PC-9 (cell line): ENCODE measurements at regions not wholly inside any gene's neighbourhood (a gene's known extent, or its start where the extent isn't known, plus 50 kb on each side); places are given as distances from the start of the nearest gene placed in this dataset.

ENCODE experiments used
- BruUV-seq: library from RNA; stranded (reverse); fragments of 400-500 nt; replicated peaks from 2 replicates; lab custom pipeline; 2021; lab: Mats Ljungman, UMichigan
- CTCF ChIA-PET: fragments of 300-600 bp; sonication (Branson Sonifier 250); formaldehyde crosslinking; loops from one replicate; lab custom pipeline; 2022; ENCODE audit warnings: antibody characterized with exemption; lab: Charles Lee
- POLR2A ChIA-PET: fragments of 300-600 bp; sonication (Branson Sonifier 250); formaldehyde crosslinking; loops from one replicate; lab custom pipeline; 2022; ENCODE audit warnings: antibody characterized with exemption; ENCODE audit not compliant: unreplicated experiment; lab: Charles Lee
- DNase-seq, 2 experiments: peaks; one replicate each; pipeline versions ENCODE4 v3.0.0 to v3.0.0-alpha.2; 2015 to 2022; ENCODE audit warnings: mixed read lengths in 1 of 2
- H2AFZ ChIP-seq: fragments of 200-600 bp; sonication (generic); 2 replicates; pipeline ENCODE4 v1.8.1; 2017; ENCODE audit warnings: antibody characterized with exemption
- H3F3A ChIP-seq: fragments of 200-600 bp; sonication (generic); 2 replicates; pipeline ENCODE4 v1.8.1; 2017; ENCODE audit warnings: antibody characterized with exemption, mild to moderate bottlenecking, low read depth; ENCODE audit not compliant: insufficient read depth
- H3K27ac ChIP-seq: fragments of 200-600 bp; sonication (generic); 2 replicates; pipeline ENCODE4 v1.6.1; 2016; ENCODE audit warnings: mixed run types
- H3K27me3 ChIP-seq: fragments of 200-600 bp; sonication (generic); 2 replicates; pipeline ENCODE4 v1.6.1; 2016; ENCODE audit warnings: low read depth, mixed run types; ENCODE audit not compliant: insufficient read depth
- H3K36me3 ChIP-seq: fragments of 200-600 bp; sonication (generic); 2 replicates; pipeline ENCODE4 v1.6.1; 2016; ENCODE audit warnings: low read depth, mixed run types
- H3K4me1 ChIP-seq: fragments of 200-600 bp; sonication (generic); replicated peaks from 2 replicates; pipeline ENCODE4 v1.6.1; 2016; ENCODE audit warnings: mixed run types; ENCODE audit not compliant: insufficient read depth
- H3K4me2 ChIP-seq: fragments of 200-600 bp; sonication (generic); 2 replicates; pipeline ENCODE4 v1.6.1; 2017; ENCODE audit warnings: mixed run types
- H3K4me3 ChIP-seq: fragments of 200-600 bp; sonication (generic); 2 replicates; pipeline ENCODE4 v1.6.1; 2016; ENCODE audit warnings: mixed run types
- H3K79me2 ChIP-seq: fragments of 200-600 bp; sonication (generic); 2 replicates; pipeline ENCODE4 v1.6.1; 2017; ENCODE audit warnings: low read depth, mixed run types
- H3K9me2 ChIP-seq: fragments of 200-600 bp; sonication (generic); 2 replicates; pipeline ENCODE4 v1.8.1; 2017; ENCODE audit warnings: mild to moderate bottlenecking; ENCODE audit not compliant: insufficient read depth
- H3K9me3 ChIP-seq: fragments of 200-600 bp; sonication (generic); 2 replicates; pipeline ENCODE4 v1.8.1; 2016; ENCODE audit warnings: low read depth; ENCODE audit not compliant: insufficient read depth
- H4K20me1 ChIP-seq: fragments of 200-600 bp; sonication (generic); 2 replicates; pipeline ENCODE4 v1.8.1; 2017; ENCODE audit not compliant: insufficient read depth
- EZH2 ChIP-seq: fragments of 200-600 bp; sonication (generic); IDR thresholded peaks from 2 replicates; pipeline ENCODE4 v1.8.0; 2017; ENCODE audit warnings: antibody characterized with exemption, low read depth
- intact Hi-C: fragments of 100-400 bp; cut with micrococcal nuclease; formaldehyde crosslinking; loops from one replicate; pipeline ENCODE4 v1.10.0; 2022; ENCODE audit not compliant: unreplicated experiment
- TF ChIP-seq, protein P1 (sequence below): fragments of 200-600 bp; sonication (generic); conservative IDR thresholded peaks from 2 replicates; pipeline ENCODE4 v1.6.1; 2017; ENCODE audit warnings: mixed run types, antibody characterized with exemption, mild to moderate bottlenecking, moderate library complexity

DNA sequence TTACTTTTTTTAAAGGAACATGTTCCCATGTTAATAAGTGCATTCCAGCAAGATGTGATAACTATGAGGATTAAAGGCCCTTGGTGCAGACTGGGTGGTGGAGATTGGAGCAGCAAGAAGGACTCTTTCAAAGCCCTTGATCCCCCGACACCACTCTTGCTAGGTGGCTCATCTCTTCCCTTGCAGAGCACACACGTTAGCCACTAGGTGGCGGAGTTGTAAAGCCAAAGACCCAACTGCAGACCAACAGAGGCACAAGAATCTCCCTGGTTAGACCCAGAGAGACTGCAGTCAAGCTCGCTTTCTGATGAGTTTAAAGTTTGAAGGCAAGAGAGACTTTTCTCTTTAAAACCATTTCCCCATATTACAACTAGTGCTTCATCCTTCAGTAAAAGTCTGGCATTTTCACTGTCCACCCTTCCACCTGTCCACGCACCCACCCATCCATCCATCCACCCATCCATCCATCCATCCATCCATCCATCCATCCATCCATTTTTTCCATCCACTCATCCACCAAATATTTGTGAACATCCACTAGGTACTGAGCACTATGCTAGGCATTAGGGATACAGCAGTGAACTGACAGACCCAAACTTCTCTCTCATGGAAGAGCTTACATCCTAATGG is 226.9 kb downstream of the MSX2 start:
- intact Hi-C loops: loop anchor here (10.0 kb wide), 1 partner anchor 754 kb away; no protein-coding TSS in a partner anchor
- H3K27me3 ChIP-seq: peaks cover 34% of the 10 kb centered on the region; the same call in 1 of the 2 replicates
- H3K4me2 ChIP-seq: no peak overlapping the region
- H3K9me3 ChIP-seq: no peaks in the 10 kb centered on the region
- H3K79me2 ChIP-seq: no peaks in the 10 kb centered on the region
- H3K4me1 ChIP-seq: no peaks in the 10 kb centered on the region
- ChIA-PET POLR2A (no interaction called here), CTCF (interaction anchor here (0.6 kb wide), 1 partner anchor 1390 kb away, joined by 4 read pairs; no protein-coding TSS in a partner anchor)
- no peak overlapping the region for H3K27ac ChIP-seq
- no peaks in the 10 kb centered on the region for H3K9me2 ChIP-seq
- TF ChIP-seq EZH2: no peak
- TF ChIP-seq, protein P1, sequence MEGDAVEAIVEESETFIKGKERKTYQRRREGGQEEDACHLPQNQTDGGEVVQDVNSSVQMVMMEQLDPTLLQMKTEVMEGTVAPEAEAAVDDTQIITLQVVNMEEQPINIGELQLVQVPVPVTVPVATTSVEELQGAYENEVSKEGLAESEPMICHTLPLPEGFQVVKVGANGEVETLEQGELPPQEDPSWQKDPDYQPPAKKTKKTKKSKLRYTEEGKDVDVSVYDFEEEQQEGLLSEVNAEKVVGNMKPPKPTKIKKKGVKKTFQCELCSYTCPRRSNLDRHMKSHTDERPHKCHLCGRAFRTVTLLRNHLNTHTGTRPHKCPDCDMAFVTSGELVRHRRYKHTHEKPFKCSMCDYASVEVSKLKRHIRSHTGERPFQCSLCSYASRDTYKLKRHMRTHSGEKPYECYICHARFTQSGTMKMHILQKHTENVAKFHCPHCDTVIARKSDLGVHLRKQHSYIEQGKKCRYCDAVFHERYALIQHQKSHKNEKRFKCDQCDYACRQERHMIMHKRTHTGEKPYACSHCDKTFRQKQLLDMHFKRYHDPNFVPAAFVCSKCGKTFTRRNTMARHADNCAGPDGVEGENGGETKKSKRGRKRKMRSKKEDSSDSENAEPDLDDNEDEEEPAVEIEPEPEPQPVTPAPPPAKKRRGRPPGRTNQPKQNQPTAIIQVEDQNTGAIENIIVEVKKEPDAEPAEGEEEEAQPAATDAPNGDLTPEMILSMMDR: peak; percentile 85
- H3F3A ChIP-seq: no peaks in the 10 kb centered on the region
- H4K20me1 ChIP-seq: no peaks in the 10 kb centered on the region
- no peak overlapping the region for H3K4me3 ChIP-seq
- no peaks in the 10 kb centered on the region for H3K36me3 ChIP-seq
- H2AFZ ChIP-seq: no peak overlapping the region
- DNase-seq: peak; percentile 35 to 48
- BruUV-seq: no TSS peak

DNA sequence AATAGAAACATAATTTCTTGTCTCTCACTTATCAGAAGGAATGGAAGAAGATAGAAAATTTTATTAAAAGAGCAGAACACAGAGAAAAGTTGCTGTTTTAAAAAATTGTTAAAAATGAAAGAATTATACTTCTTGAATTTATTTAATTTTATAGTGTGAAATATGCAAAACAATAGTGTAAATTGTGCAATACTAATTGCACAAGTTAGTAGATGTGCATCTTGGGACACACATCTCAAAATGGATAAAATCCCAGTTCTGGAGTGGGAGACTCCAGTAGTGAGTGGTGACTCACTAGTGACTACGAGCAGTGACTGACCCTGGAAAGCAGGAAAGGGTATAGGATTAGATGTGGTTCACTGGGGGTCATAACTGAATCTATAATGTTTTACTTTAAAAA is 223.2 kb downstream of the MSX2 start:
- Histone ChIP-seq H3K9me2 (no peaks in the 10 kb centered on the region), H3K9me3 (no peaks in the 10 kb centered on the region), H3K4me2 (no peak overlapping the region), H3K79me2 (no peaks in the 10 kb centered on the region), H3K4me1 (no peaks in the 10 kb centered on the region), H2AFZ (no peak overlapping the region), H3K27ac (no peak overlapping the region), H3K27me3 (peaks cover 55% of the 10 kb centered on the region), H4K20me1 (no peaks in the 10 kb centered on the region), H3K4me3 (no peak overlapping the region), H3K36me3 (no peaks in the 10 kb centered on the region), H3F3A (no peaks in the 10 kb centered on the region)
- ChIA-PET CTCF (no interaction called here), POLR2A (no interaction called here)
- intact Hi-C loops: no loop called here
- no TSS peak for BruUV-seq
- DNase-seq: no peak
- TF ChIP-seq EZH2: no peak
- TF ChIP-seq, protein P1: no peak

DNA sequence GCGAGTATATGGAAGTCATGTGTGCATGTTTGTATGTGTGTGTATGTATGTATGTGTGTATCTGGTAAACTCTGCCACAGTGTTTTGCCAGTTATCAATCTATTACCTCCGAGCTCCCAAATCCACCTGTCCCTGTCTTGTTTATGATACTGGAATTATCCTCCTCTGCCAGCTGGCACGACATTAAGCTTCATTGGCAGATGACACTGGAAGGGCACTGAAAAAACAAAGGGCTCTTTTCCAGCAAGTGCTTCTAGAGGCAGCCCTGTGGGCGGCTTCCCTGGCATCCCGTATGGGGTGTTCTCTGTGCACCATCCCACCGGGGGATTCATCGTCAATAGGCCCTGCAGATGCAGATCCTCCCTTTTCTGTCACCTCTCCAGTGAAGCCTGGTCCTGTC is 221.5 kb downstream of the MSX2 start:
- Histone ChIP-seq H3K79me2 (no peaks in the 10 kb centered on the region), H3K4me3 (no peak overlapping the region), H3K4me2 (no peak overlapping the region), H3K4me1 (no peaks in the 10 kb centered on the region), H3K9me2 (no peaks in the 10 kb centered on the region), H3K27ac (no peak overlapping the region), H2AFZ (no peak overlapping the region), H3F3A (no peaks in the 10 kb centered on the region), H3K36me3 (no peaks in the 10 kb centered on the region), H3K27me3 (peaks cover 70% of the 10 kb centered on the region), H4K20me1 (no peaks in the 10 kb centered on the region), H3K9me3 (no peaks in the 10 kb centered on the region)
- TF ChIP-seq EZH2: no peak
- TF ChIP-seq, protein P1: no peak
- DNase-seq: no peak
- ChIA-PET POLR2A (no interaction called here), CTCF (no interaction called here)
- intact Hi-C loops: no loop called here
- BruUV-seq: no TSS peak
